Activated CD4-positive, alpha-beta memory T cell treated with anti-CD3 and anti-CD28 coated beads, Interleukin-2, amount 10 ng/mL, durations not matched to agents 7 days and 5 days (primary cell): ENCODE measurements at regions not wholly inside any gene's neighbourhood (a gene's known extent, or its start where the extent isn't known, plus 50 kb on each side); places are given as distances from the start of the nearest gene placed in this dataset.
"Not testable (repeated sequence)": the region's sequence is repeated elsewhere in the genome, so short reads cannot be mapped to it uniquely, and the experiment has no call there.

Experiments used
- CTCF ChIA-PET: fragments of 350-600 bp; sonication (Branson Sonifier 250); formaldehyde crosslinking; loops from one replicate; lab custom pipeline; 2021; ENCODE audit warnings: antibody characterized with exemption, inconsistent platforms; lab: Charles Lee
- POLR2A ChIA-PET: fragments of 350-600 bp; sonication (Branson Sonifier 250); formaldehyde crosslinking; loops from one replicate; lab custom pipeline; 2021; ENCODE audit warnings: antibody characterized with exemption; lab: Charles Lee
- DNase-seq: peaks from one replicate; pipeline ENCODE4 v3.0.0-alpha.2; 2020
- H3K27ac Mint-ChIP-seq: one replicate; pipeline ENCODE4 v1.8.0; 2021; ENCODE audit warnings: mild to moderate bottlenecking, mixed read lengths
- H3K27me3 Mint-ChIP-seq: one replicate; pipeline ENCODE4 v1.8.0; 2021; ENCODE audit warnings: mixed read lengths
- H3K36me3 Mint-ChIP-seq: one replicate; pipeline ENCODE4 v1.8.0; 2021; ENCODE audit warnings: low read depth, mixed read lengths
- H3K4me1 Mint-ChIP-seq: one replicate; pipeline ENCODE4 v1.8.0; 2021; ENCODE audit warnings: mixed read lengths
- H3K4me3 Mint-ChIP-seq: one replicate; pipeline ENCODE4 v1.8.0; 2021; ENCODE audit warnings: mild to moderate bottlenecking, mixed read lengths
- H3K9me3 Mint-ChIP-seq: one replicate; pipeline ENCODE4 v1.8.0; 2021; ENCODE audit warnings: mixed read lengths

DNA sequence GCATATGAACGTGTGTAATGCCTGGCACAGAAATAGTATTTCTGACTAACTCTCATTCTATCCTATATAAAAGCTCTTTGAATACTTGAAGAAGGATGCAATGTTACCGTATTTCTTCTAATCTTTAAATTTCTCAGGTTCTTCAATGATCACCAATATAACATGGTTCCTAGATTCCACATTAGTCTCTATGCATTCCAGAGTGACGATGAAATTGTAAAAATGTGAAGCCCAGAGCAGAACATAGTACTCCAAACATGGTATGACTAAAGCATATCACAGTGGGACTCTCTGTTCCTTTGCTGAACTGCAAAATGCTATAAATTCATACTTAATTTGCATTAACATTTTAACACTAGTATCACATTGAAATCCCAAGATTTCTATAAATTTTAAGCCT is 877.6 kb upstream of the CHORDC1 start:
- H3K27me3 Mint-ChIP-seq, result no peaks in the 10 kb centered on the region
- H3K9me3 Mint-ChIP-seq, result peaks cover 3% of the 10 kb centered on the region
- POLR2A ChIA-PET, result no interaction called here
- H3K4me1 Mint-ChIP-seq, result no peaks in the 10 kb centered on the region
- no peak overlapping the region for H3K4me3 Mint-ChIP-seq
- DNase-seq, result no peak
- H3K27ac Mint-ChIP-seq, result no peak overlapping the region
- CTCF ChIA-PET, result no interaction called here
- no peaks in the 10 kb centered on the region for H3K36me3 Mint-ChIP-seq

- Mint-ChIP-seq H3K4me3 (no peak overlapping the region), H3K36me3 (no peaks in the 10 kb centered on the region), H3K9me3 (peaks cover 4% of the 10 kb centered on the region), H3K4me1 (no peaks in the 10 kb centered on the region), H3K27ac (no peak overlapping the region), H3K27me3 (no peaks in the 10 kb centered on the region)
- no peak for DNase-seq
- ChIA-PET POLR2A (no interaction called here), CTCF (no interaction called here)
Observed at GRCh38 chr11:91097083-91097482, 874.2 kb upstream of the CHORDC1 start.

DNA sequence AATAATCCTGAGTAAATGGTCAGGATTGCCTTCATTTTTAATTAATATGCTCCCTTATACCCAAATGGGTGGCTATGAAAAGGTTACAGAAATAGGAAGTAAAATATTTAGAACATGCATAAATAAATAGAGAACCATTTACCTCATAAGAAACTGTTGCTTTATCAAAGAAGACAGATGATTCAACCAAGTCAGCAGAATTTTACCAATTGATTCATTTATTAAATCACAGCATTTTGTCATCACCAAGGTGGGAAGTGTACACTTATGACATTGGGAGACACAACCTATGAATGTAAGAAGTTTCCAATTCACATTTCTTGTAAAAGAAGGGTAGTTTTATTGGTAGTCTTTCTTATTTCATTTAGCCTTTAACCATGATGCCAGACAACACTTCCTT is 870.3 kb upstream of the CHORDC1 start:
- DNase-seq, result no peak
- H3K9me3 Mint-ChIP-seq, result peaks cover 4% of the 10 kb centered on the region
- H3K27me3 Mint-ChIP-seq, result no peaks in the 10 kb centered on the region
- H3K4me1 Mint-ChIP-seq, result no peaks in the 10 kb centered on the region
- H3K27ac Mint-ChIP-seq, result no peak overlapping the region
- no peak overlapping the region for H3K4me3 Mint-ChIP-seq
- CTCF ChIA-PET, result no interaction called here
- no peaks in the 10 kb centered on the region for H3K36me3 Mint-ChIP-seq
- POLR2A ChIA-PET, result no interaction called here

DNA sequence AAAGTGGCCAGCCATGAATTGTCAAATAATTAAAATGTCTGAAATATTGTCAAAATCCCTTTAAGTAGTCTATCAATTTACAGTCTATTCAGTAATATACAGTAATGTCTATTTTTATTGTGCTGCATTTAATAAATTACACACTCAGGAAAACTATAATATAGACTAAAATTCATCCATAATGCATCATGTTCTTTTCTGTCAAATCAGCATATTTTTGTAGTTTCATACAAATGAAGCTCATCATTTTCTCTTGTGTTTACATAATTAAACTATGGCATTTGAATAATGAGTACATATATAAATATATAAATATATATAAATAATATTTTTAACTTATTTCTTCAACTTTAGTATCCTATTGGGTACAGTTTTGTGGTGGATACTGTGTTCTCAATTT is 868.7 kb upstream of the CHORDC1 start:
- Mint-ChIP-seq H3K27ac (no peak overlapping the region), H3K4me3 (no peak overlapping the region), H3K4me1 (no peaks in the 10 kb centered on the region), H3K27me3 (no peaks in the 10 kb centered on the region), H3K36me3 (no peaks in the 10 kb centered on the region), H3K9me3 (peaks cover 4% of the 10 kb centered on the region)
- CTCF ChIA-PET, result interaction anchor here (0.6 kb wide), 1 partner anchor 34 kb away, joined by 3 read pairs; no protein-coding TSS in a partner anchor
- POLR2A ChIA-PET, result no interaction called here
- no peak for DNase-seq

DNA sequence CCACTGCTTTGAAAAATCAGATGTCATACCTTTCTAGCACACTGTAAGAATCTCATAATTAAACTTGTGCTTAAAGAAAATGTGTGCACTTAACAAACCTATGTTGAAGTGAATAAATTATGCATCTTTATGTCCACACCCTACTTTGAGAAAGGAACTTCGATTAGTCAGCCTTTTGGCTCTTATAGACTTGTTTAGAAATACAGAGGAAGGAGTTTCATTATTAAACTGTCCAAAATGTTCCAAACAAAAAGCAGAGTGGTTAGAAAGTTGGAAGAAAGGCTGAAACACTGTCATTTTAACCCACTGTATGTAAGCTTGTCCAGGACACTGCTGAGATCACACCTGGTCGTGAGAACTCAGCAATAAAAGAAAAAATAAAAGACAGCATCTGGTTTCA is 863.2 kb upstream of the CHORDC1 start:
- Mint-ChIP-seq H3K9me3 (peaks cover 3% of the 10 kb centered on the region), H3K27ac (no peak overlapping the region), H3K4me1 (no peaks in the 10 kb centered on the region), H3K27me3 (no peaks in the 10 kb centered on the region), H3K36me3 (no peaks in the 10 kb centered on the region), H3K4me3 (no peak overlapping the region)
- ChIA-PET CTCF (interaction anchor here (0.6 kb wide), 1 partner anchor 71 kb away, joined by 4 read pairs; no protein-coding TSS in a partner anchor), POLR2A (no interaction called here)
- no peak for DNase-seq

GRCh38 chr11:91082255-91082654 is 859.4 kb upstream of the CHORDC1 start:
- no peak for DNase-seq
- ChIA-PET CTCF (no interaction called here), POLR2A (no interaction called here)
- no peak overlapping the region for H3K4me3 Mint-ChIP-seq
- no peaks in the 10 kb centered on the region for H3K36me3 Mint-ChIP-seq
- H3K27ac Mint-ChIP-seq, result no peak overlapping the region
- H3K27me3 Mint-ChIP-seq, result no peaks in the 10 kb centered on the region
- peaks cover 6% of the 10 kb centered on the region for H3K9me3 Mint-ChIP-seq
- no peaks in the 10 kb centered on the region for H3K4me1 Mint-ChIP-seq

DNA sequence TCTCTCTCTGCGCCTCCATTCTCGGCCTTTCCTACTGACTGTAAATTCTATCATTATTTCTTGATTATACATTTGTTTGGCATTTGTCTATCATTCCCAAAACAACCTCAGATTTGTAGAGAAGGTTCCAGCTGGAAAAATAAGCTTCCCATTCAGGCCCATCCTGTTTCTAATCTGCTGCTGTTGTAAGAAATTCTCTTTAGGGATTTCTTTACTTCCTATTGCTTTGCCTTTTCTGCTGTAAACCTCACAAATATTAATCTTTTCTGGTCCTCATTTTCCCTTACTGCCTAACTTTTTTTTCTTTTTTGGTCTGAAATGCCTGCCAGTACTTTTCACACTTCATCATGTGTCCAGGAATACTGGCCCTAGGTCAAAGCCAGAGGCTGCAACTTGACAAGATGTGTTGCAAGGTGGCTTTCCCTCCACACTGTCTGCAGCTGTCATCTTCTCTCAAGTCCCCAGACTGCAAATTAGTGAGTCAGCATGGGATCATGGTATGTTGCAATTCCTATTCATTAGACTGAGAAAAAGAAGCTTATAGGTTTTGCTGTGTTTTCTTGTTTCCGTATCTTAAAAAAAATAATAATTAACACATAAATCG is 858.7 kb upstream of the CHORDC1 start:
- no peaks in the 10 kb centered on the region for H3K36me3 Mint-ChIP-seq
- no peak overlapping the region for H3K27ac Mint-ChIP-seq
- H3K27me3 Mint-ChIP-seq, result no peaks in the 10 kb centered on the region
- peaks cover 6% of the 10 kb centered on the region for H3K9me3 Mint-ChIP-seq
- H3K4me3 Mint-ChIP-seq, result no peak overlapping the region
- POLR2A ChIA-PET, result no interaction called here
- DNase-seq, result no peak
- H3K4me1 Mint-ChIP-seq, result no peaks in the 10 kb centered on the region
- CTCF ChIA-PET, result no interaction called here

DNA sequence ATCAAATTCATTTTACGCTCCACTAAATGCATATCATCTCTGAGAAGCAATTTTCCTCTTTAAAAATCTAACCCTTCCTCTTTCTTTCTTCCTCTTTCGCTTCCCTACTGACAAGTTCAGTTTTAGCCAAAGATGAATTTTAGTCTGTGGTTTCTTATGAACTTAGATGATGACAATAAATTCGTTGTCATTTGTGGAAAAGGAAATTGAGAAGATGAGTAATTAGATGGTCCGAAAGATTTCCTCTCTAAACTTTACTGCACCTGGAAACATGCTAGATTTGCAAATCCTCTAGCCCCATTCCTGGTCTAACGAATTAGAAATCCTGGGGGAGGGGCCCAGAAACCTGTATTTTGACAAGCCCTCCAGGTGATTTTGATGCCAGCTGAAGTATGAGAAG is 855.4 kb upstream of the CHORDC1 start:
- Mint-ChIP-seq H3K36me3 (no peaks in the 10 kb centered on the region), H3K4me1 (no peaks in the 10 kb centered on the region), H3K27ac (no peak overlapping the region), H3K27me3 (no peaks in the 10 kb centered on the region), H3K4me3 (no peak overlapping the region), H3K9me3 (peaks cover 3% of the 10 kb centered on the region)
- ChIA-PET POLR2A (no interaction called here), CTCF (interaction anchor here (0.6 kb wide), 1 partner anchor 521 kb away, joined by 3 read pairs; no protein-coding TSS in a partner anchor)
- no peak for DNase-seq

DNA sequence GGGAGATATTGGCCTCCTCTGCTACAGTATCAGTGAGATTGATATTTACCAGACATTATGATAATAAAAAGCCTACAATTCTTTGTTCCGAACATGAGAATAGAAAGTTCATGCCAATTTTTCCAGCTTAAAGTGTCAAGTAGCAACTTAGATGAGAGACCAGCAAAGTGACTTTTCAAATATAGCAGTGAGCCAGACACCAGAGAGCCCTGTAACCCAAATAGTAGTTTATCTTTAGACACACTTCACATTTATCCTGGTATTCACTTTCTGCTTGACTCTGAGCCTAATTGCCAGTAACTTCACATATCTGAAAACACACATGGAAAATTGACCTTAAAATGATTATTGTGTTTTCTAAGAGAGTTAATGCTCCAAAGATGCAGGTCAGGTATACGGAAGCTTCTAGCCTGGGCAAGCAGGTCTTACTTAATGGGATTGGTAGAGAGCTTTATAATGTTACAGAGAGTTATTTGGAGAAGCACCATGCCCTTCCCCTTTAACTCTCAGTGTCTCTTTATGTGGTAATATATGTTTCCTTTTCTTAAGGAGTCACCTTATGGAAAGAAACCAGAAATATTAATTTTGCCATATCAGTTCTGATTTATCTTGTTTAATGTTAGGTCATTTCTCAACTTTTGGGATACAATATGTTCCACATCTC is 852.3 kb upstream of the CHORDC1 start:
- CTCF ChIA-PET, result no interaction called here
- POLR2A ChIA-PET, result no interaction called here
- peaks cover 6% of the 10 kb centered on the region for H3K9me3 Mint-ChIP-seq

GRCh38 chr11:91067666-91068065 is 844.8 kb upstream of the CHORDC1 start:
- Mint-ChIP-seq H3K27ac (no peak overlapping the region), H3K36me3 (no peaks in the 10 kb centered on the region), H3K4me3 (no peak overlapping the region), H3K9me3 (peaks cover 8% of the 10 kb centered on the region), H3K27me3 (no peaks in the 10 kb centered on the region), H3K4me1 (no peaks in the 10 kb centered on the region)
- CTCF ChIA-PET, result no interaction called here
- POLR2A ChIA-PET, result no interaction called here
- DNase-seq, result no peak

More for the DNA sequence above, 852.3 kb upstream of the CHORDC1 start:
- no peak overlapping the region for H3K27ac Mint-ChIP-seq
- H3K4me1 Mint-ChIP-seq, result no peaks in the 10 kb centered on the region
- DNase-seq, result no peak
- no peak overlapping the region for H3K4me3 Mint-ChIP-seq
- no peaks in the 10 kb centered on the region for H3K36me3 Mint-ChIP-seq
- no peaks in the 10 kb centered on the region for H3K27me3 Mint-ChIP-seq

- Mint-ChIP-seq H3K9me3 (peaks cover 5% of the 10 kb centered on the region), H3K4me1 (no peaks in the 10 kb centered on the region), H3K27ac (no peak overlapping the region), H3K36me3 (no peaks in the 10 kb centered on the region), H3K4me3 (no peak overlapping the region), H3K27me3 (no peaks in the 10 kb centered on the region)
- DNase-seq, result no peak
- ChIA-PET POLR2A (no interaction called here), CTCF (no interaction called here)
Observed at GRCh38 chr11:91066456-91067047, 843.7 kb upstream of the CHORDC1 start.

GRCh38 chr11:91063399-91063798 is 840.5 kb upstream of the CHORDC1 start:
- H3K4me1 Mint-ChIP-seq, DNase-seq, H3K27me3 Mint-ChIP-seq, H3K4me3 Mint-ChIP-seq, CTCF ChIA-PET, H3K36me3 Mint-ChIP-seq, H3K27ac Mint-ChIP-seq, POLR2A ChIA-PET: not testable (repeated sequence)
- H3K9me3 Mint-ChIP-seq, result peaks cover 16% of the 10 kb centered on the region

DNA sequence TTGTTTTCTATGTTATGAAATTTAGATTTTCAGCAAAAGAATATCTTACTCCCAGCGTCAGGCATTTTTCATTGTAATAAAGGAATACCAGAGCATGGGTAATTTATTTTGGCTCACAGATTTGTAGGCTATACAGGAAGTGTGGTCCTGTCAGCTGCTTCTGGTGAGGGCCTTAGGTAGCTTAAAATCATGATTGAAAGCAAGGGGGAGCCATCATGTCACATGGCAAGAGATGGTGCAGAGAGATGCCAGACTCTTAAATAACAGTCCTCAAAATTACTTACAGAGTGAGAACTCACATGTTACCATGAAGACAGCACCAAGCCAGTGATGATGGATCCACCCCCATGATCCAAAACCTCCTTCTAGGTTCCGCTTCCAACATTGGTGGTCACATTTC is 825.0 kb upstream of the CHORDC1 start:
- POLR2A ChIA-PET, result no interaction called here
- DNase-seq, result no peak
- H3K27me3 Mint-ChIP-seq, result no peaks in the 10 kb centered on the region
- H3K4me1 Mint-ChIP-seq, result no peaks in the 10 kb centered on the region
- no peak overlapping the region for H3K27ac Mint-ChIP-seq
- H3K9me3 Mint-ChIP-seq, result peaks cover 3% of the 10 kb centered on the region
- H3K4me3 Mint-ChIP-seq, result no peak overlapping the region
- CTCF ChIA-PET, result no interaction called here
- H3K36me3 Mint-ChIP-seq, result no peaks in the 10 kb centered on the region

DNA sequence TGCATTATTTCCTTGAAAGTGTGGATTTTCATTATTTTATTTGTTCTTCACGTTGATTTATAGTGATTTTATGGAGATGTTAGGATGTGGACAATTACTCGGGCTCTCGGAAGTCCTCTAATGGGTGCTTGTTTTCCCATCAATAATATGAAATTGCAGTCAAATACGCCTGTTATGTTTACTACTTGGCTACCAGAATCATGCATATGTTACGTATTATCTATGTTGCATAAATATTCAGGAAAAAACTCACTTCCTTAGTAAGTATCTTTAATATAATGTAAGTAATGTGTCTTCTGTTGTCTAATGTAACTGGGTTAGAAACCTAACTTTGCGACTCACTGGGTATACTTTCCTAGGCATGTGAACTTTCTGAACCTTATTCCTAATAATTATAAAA is 823.4 kb upstream of the CHORDC1 start:
- Mint-ChIP-seq H3K4me1 (no peaks in the 10 kb centered on the region), H3K9me3 (peaks cover 3% of the 10 kb centered on the region), H3K27me3 (no peaks in the 10 kb centered on the region), H3K36me3 (no peaks in the 10 kb centered on the region), H3K4me3 (no peak overlapping the region), H3K27ac (no peak overlapping the region)
- POLR2A ChIA-PET, result no interaction called here
- CTCF ChIA-PET, result no interaction called here
- DNase-seq, result no peak
